CD14-positive monocyte (primary cell): ENCODE measurements at regions not wholly inside any gene's neighbourhood (a gene's known extent, or its start where the extent isn't known, plus 50 kb on each side); places are given as distances from the start of the nearest gene placed in this dataset.

Experiments used
- DNase-seq, 3 donors: peaks; one replicate each; pipeline ENCODE4 v3.0.0-alpha.2; 2011 to 2022
- H2AFZ ChIP-seq: 2 replicates; pipeline ENCODE4 v1.6.0; 2012; ENCODE audit warnings: mild to moderate bottlenecking, low read depth, low read length, inconsistent platforms; ENCODE audit not compliant: insufficient read depth, poor library complexity, severe bottlenecking
- H3K27ac ChIP-seq, 2 donors: 1 replicate in 1 of 2; 2 replicates in 1 of 2; pipeline ENCODE4 v1.5.1; 2012 to 2013; ENCODE audit warnings: low read length in 2 of 2, control low read depth in 1 of 2, inconsistent platforms in 1 of 2, low read depth in 1 of 2, mild to moderate bottlenecking in 1 of 2
- H3K27me3 ChIP-seq, 2 donors: one replicate each; pipeline versions ENCODE4 v1.6.0 to v1.6.1; 2011 to 2013; ENCODE audit warnings: low read length in 2 of 2; ENCODE audit not compliant: control insufficient read depth in 2 of 2, insufficient read depth in 2 of 2
- H3K36me3 ChIP-seq, 2 donors: replicated peaks in 1 of 2; 1 replicate in 1 of 2; 2 replicates in 1 of 2; pipeline versions ENCODE4 v1.5.1 to v1.6.1; 2012 to 2013; ENCODE audit warnings: low read length in 2 of 2, control low read depth in 1 of 2, inconsistent platforms in 1 of 2, mild to moderate bottlenecking in 1 of 2; ENCODE audit not compliant: insufficient read depth in 2 of 2, control insufficient read depth in 1 of 2
- H3K4me1 ChIP-seq, 2 donors: 1 replicate in 1 of 2; 2 replicates in 1 of 2; pipeline versions ENCODE4 v1.5.1 to v1.6.1; 2012 to 2013; ENCODE audit warnings: low read length in 2 of 2, control low read depth in 1 of 2, inconsistent platforms in 1 of 2, mild to moderate bottlenecking in 1 of 2, moderate library complexity in 1 of 2; ENCODE audit not compliant: insufficient read depth in 2 of 2, control insufficient read depth in 1 of 2
- H3K4me2 ChIP-seq: replicated peaks from 2 replicates; pipeline ENCODE3; 2012; ENCODE audit warnings: low read length, moderate library complexity, mild to moderate bottlenecking; ENCODE audit not compliant: poor library complexity, severe bottlenecking; ENCODE audit errors: extremely low read depth
- H3K4me3 ChIP-seq, 3 experiments: fragments of 200-600 bp in 1 of 3; sonication (generic) in 1 of 3; replicated peaks in 1 of 3; 1 replicate in 2 of 3; 2 replicates in 1 of 3; pipeline ENCODE4 v1.5.1; 2011 to 2013; ENCODE audit warnings: low read length in 3 of 3, mild to moderate bottlenecking in 3 of 3, control low read depth in 2 of 3, low read depth in 2 of 3, inconsistent platforms in 1 of 3, moderate library complexity in 1 of 3
- H3K79me2 ChIP-seq: 2 replicates; pipeline ENCODE4 v1.6.0; 2012; ENCODE audit warnings: mild to moderate bottlenecking, control low read depth, inconsistent platforms, low read length, moderate library complexity; ENCODE audit not compliant: insufficient read depth
- H3K9ac ChIP-seq: 2 replicates; pipeline ENCODE4 v1.6.0; 2017; ENCODE audit warnings: low read length, mild to moderate bottlenecking; ENCODE audit not compliant: insufficient read depth, poor library complexity, severe bottlenecking
- H3K9me3 ChIP-seq, 2 donors: replicated peaks in 1 of 2; 1 replicate in 1 of 2; 2 replicates in 1 of 2; pipeline versions ENCODE4 v1.5.1 to v1.6.1; 2012 to 2013; ENCODE audit warnings: low read length in 2 of 2, control low read depth in 1 of 2; ENCODE audit not compliant: control insufficient read depth in 1 of 2, insufficient read depth in 1 of 2
- H4K20me1 ChIP-seq: 2 replicates; pipeline ENCODE4 v1.6.0; 2012; ENCODE audit warnings: mild to moderate bottlenecking, low read length, control low read depth, moderate library complexity; ENCODE audit not compliant: insufficient read depth
- H3K27ac Mint-ChIP-seq, 7 donors: one replicate each; pipeline ENCODE4 v1.8.0; 2020; ENCODE audit warnings: mild to moderate bottlenecking in 7 of 7, mixed read lengths in 7 of 7, moderate library complexity in 6 of 7, inconsistent platforms in 2 of 7
- H3K27me3 Mint-ChIP-seq, 3 donors: one replicate each; pipeline ENCODE4 v1.8.0; 2021 to 2022; ENCODE audit warnings: low read depth in 3 of 3, mild to moderate bottlenecking in 3 of 3, mixed read lengths in 3 of 3, moderate library complexity in 3 of 3, inconsistent platforms in 1 of 3
- H3K36me3 Mint-ChIP-seq, 2 donors: one replicate each; pipeline ENCODE4 v1.8.0; 2020; ENCODE audit warnings: mixed read lengths in 2 of 2, inconsistent platforms in 1 of 2, mild to moderate bottlenecking in 1 of 2
- H3K4me1 Mint-ChIP-seq: one replicate; pipeline ENCODE4 v1.8.0; 2020; ENCODE audit warnings: mild to moderate bottlenecking, mixed read lengths
- H3K4me3 Mint-ChIP-seq, 2 donors: one replicate each; pipeline ENCODE4 v1.8.0; 2020; ENCODE audit warnings: mild to moderate bottlenecking in 2 of 2, mixed read lengths in 2 of 2, moderate library complexity in 1 of 2
- H3K9me3 Mint-ChIP-seq, 7 donors: one replicate each; pipeline ENCODE4 v1.8.0; 2020 to 2022; ENCODE audit warnings: mixed read lengths in 7 of 7, mild to moderate bottlenecking in 6 of 7, moderate library complexity in 6 of 7, inconsistent platforms in 2 of 7
- CTCF ChIP-seq: fragments of 200-600 bp; IDR thresholded peaks from one replicate; pipeline ENCODE4 v1.8.0; 2022; ENCODE audit warnings: antibody characterized with exemption, mild to moderate bottlenecking
- WGBS: methylation state at CpG from one replicate; pipeline ENCODE4 v1.1.5; 2013; ENCODE audit warnings: missing lambda C conversion rate; ENCODE audit not compliant: insufficient coverage; 5-methylcytosine and 5-hydroxymethylcytosine counted together
- intact Hi-C, 2 donors: fragments of 100-400 bp; cut with micrococcal nuclease; formaldehyde crosslinking; loops; one replicate each; pipeline versions ENCODE4 v1.15.0 to v1.15.1; 2023

DNA sequence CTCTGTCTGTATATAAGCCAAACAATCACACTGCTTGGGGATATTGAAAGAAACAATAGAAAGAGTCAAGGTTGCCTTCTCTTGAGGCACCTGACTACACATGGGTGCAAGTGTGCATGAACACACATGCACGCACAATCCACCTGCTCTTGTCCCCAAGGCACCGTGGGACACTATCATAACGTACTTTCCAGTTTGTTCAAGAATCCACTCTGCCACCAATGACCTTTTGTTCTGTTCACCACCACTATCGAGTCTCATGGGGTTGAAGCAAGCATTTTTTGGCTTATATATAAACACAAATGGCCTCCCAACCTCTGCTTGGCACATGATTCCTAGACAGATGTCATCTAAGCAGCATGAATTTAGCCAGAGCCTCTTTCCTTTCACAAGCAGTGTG lies 365.4 kb downstream of the EMP1 start:
- H3K9me3 Mint-ChIP-seq, result peaks cover 6 to 30% (median 19%) of the 10 kb centered on the region in 7 donors

DNA sequence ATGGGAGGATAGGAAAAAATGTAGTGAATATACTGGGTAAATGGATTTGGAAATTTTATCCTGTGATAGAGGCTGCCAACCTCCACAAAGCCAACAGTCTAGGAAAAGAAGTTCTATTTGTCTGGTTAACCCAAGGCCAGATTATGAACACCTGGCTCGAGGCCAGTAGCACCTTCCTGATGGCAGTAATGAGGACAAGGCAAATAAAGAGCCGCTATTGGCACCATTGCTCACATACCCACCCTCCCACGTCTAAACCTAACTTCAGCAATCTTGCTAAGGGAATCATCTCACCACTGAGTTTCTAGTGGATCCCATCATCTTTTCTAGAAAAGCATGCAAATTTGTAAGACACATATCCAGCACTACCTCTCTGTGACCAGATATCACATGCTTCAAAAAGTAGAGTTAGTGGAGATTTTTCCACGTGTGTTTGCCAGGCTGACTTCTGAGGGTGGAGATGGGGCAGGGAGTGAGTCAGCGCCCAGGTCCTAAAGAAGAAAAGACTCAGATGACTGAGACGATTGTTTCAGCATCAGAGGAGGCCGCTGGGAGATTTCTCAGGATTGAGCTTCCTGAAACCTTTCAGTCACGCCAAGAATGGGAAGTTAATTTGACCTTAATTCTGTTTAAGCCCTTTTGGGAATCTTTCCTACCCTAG lies 362.9 kb downstream of the EMP1 start:
- intact Hi-C loops, result no loop called here
- Histone ChIP-seq H3K27ac (no peak overlapping the region), H3K36me3 (no peaks in the 10 kb centered on the region), H3K4me3 (no peak overlapping the region), H3K4me2 (no peak overlapping the region), H3K27me3 (no peaks in the 10 kb centered on the region), H4K20me1 (no peaks in the 10 kb centered on the region), H3K9me3 (peaks cover 11 to 18% of the 10 kb centered on the region in 2 donors), H2AFZ (no peak overlapping the region), H3K79me2 (no peaks in the 10 kb centered on the region), H3K4me1 (no peaks in the 10 kb centered on the region), H3K9ac (no peak overlapping the region)
- H3K9me3 Mint-ChIP-seq, result peaks cover 6 to 24% (median 14%) of the 10 kb centered on the region in 7 donors
- no peaks in the 10 kb centered on the region for H3K4me1 Mint-ChIP-seq
- no peak overlapping the region for H3K27ac Mint-ChIP-seq
- no peaks in the 10 kb centered on the region for H3K36me3 Mint-ChIP-seq
- WGBS, result 89% methylated on average over 4 of the region's 8 CpGs
- DNase-seq, result no peak
- H3K4me3 Mint-ChIP-seq, result no peak overlapping the region
- no peaks in the 10 kb centered on the region for H3K27me3 Mint-ChIP-seq
- no peak for TF ChIP-seq CTCF

More for the DNA sequence above, 365.4 kb downstream of the EMP1 start:
- Histone ChIP-seq H3K4me2 (no peak overlapping the region), H3K9ac (no peak overlapping the region), H3K36me3 (no peaks in the 10 kb centered on the region), H3K27me3 (no peaks in the 10 kb centered on the region), H3K4me3 (no peak overlapping the region), H4K20me1 (no peaks in the 10 kb centered on the region), H3K4me1 (no peaks in the 10 kb centered on the region), H3K9me3 (peaks cover 11 to 21% of the 10 kb centered on the region in 2 donors), H2AFZ (no peak overlapping the region), H3K27ac (no peak overlapping the region), H3K79me2 (no peaks in the 10 kb centered on the region)
- Mint-ChIP-seq H3K27ac (no peak overlapping the region), H3K27me3 (no peaks in the 10 kb centered on the region), H3K4me1 (no peaks in the 10 kb centered on the region), H3K4me3 (no peak overlapping the region), H3K36me3 (no peaks in the 10 kb centered on the region)
- DNase-seq, result no peak
- 100% methylated on average over 3 of the region's 4 CpGs for WGBS
- no peak for TF ChIP-seq CTCF
- intact Hi-C loops, result no loop called here
